Gastroesophageal sphincter (tissue), 4 donors: ENCODE measurements at regions not wholly inside any gene's neighbourhood (a gene's known extent, or its start where the extent isn't known, plus 50 kb on each side); places are given as distances from the start of the nearest gene placed in this dataset.

ENCODE experiments used
- ATAC-seq: fragments of 150-250 bp; one replicate; pipeline ENCODE4 v1.9.1; 2016; ENCODE audit warnings: mild to moderate bottlenecking, moderate library complexity
- H3K27ac ChIP-seq, 4 donors: fragments of 200-600 bp; sonication (generic) in 3 of 4; 1 replicate in 3 of 4; 2 replicates in 1 of 4; pipeline ENCODE4 v1.5.1; 2016 to 2019
- H3K27me3 ChIP-seq: fragments of 200-600 bp; sonication (generic); one replicate; pipeline ENCODE4 v1.5.1; 2019
- H3K36me3 ChIP-seq, 2 donors: fragments of 200-600 bp; sonication (generic); one replicate each; pipeline ENCODE4 v1.5.1; 2019; ENCODE audit warnings: control low read depth in 1 of 2
- H3K4me1 ChIP-seq, 3 donors: fragments of 200-600 bp; sonication (generic); 1 replicate in 2 of 3; 2 replicates in 1 of 3; pipeline ENCODE4 v1.5.1; 2016 to 2019; ENCODE audit warnings: control low read depth in 2 of 3
- H3K4me3 ChIP-seq, 2 donors: fragments of 200-600 bp; sonication (generic); one replicate each; pipeline ENCODE4 v1.5.1; 2019; ENCODE audit warnings: mild to moderate bottlenecking in 1 of 2, moderate library complexity in 1 of 2
- H3K9me3 ChIP-seq, 3 donors: fragments of 200-600 bp; sonication (generic); one replicate each; pipeline ENCODE4 v1.5.1; 2017 to 2019; ENCODE audit warnings: control low read depth in 2 of 3
- EP300 ChIP-seq: sonication (generic); formaldehyde crosslinking; IDR thresholded peaks from one replicate; pipeline ENCODE4 v1.6.1; 2017; ENCODE audit warnings: antibody characterized with exemption, mild to moderate bottlenecking
- POLR2A ChIP-seq, 2 donors: fragments of 450-650 bp; IDR thresholded peaks; one replicate each; pipeline ENCODE4 v1.6.1; 2017; ENCODE audit warnings: antibody characterized with exemption in 2 of 2, mild to moderate bottlenecking in 2 of 2, moderate library complexity in 1 of 2
- POLR2AphosphoS5 ChIP-seq: sonication (generic); formaldehyde crosslinking; IDR thresholded peaks from one replicate; pipeline ENCODE4 v1.6.1; 2017; ENCODE audit warnings: antibody characterized with exemption
- WGBS, 2 donors: methylation state at CpG; one replicate each; pipeline ENCODE4 v1.1.5; 2018; ENCODE audit warnings: low coverage in 1 of 2; 5-methylcytosine and 5-hydroxymethylcytosine counted together
- TF ChIP-seq, protein P1 (sequence below), 4 experiments: fragments of 200-600 bp in 2 of 4; fragments of 450-650 bp in 2 of 4; sonication (generic) in 1 of 4; IDR thresholded peaks; one replicate each; pipeline ENCODE4 v1.5.1; 2017 to 2019; ENCODE audit warnings: antibody characterized with exemption in 4 of 4, mild to moderate bottlenecking in 2 of 4, moderate library complexity in 2 of 4

DNA sequence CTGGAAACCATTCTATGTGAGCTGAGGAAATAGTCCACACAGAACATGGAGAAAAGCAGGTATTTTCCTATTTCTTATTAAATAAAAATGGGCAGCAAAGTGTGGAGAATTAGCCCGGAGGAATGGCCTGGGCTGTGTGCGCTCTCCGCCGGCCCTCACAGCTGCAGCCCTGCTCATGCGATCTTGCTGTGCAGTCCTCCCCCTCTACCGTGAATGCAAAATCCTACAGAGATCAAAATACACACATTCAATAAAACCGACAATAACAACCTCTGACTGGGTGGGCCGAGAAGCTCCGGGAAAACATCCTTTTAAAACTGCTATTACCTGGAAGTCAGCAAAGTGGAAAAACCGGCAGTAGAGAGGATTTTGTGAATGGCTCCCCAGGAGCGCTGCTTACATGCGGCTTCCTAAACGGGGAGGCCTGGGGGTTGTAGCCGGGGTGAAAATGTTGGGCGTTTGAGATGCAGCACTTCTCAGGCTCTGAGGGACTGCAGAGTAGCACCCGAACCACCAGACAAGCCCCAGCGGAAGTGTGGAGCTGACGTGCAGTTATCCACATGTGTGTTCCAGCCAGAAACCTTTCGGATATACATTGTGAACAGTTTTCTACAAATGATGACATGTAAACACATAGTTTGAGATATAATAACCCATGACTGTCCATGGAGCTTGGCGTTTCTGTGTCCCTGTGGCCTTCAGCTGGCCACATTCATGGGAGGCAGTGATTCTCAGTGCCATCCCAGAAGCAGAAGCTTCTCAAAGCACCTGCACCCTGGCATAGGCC is 94.2 kb upstream of the ALKAL2 start:
- no peak for ATAC-seq
- H3K27ac ChIP-seq: no peak overlapping the region
- peaks cover 5% of the 10 kb centered on the region for H3K27me3 ChIP-seq
- peaks cover 0 to 9% (median 0%) of the 10 kb centered on the region in 3 donors for H3K9me3 ChIP-seq
- TF ChIP-seq, protein P1, sequence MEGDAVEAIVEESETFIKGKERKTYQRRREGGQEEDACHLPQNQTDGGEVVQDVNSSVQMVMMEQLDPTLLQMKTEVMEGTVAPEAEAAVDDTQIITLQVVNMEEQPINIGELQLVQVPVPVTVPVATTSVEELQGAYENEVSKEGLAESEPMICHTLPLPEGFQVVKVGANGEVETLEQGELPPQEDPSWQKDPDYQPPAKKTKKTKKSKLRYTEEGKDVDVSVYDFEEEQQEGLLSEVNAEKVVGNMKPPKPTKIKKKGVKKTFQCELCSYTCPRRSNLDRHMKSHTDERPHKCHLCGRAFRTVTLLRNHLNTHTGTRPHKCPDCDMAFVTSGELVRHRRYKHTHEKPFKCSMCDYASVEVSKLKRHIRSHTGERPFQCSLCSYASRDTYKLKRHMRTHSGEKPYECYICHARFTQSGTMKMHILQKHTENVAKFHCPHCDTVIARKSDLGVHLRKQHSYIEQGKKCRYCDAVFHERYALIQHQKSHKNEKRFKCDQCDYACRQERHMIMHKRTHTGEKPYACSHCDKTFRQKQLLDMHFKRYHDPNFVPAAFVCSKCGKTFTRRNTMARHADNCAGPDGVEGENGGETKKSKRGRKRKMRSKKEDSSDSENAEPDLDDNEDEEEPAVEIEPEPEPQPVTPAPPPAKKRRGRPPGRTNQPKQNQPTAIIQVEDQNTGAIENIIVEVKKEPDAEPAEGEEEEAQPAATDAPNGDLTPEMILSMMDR (IDR thresholded peaks at IDR 0.05): no peak
- TF ChIP-seq POLR2A (IDR thresholded peaks at IDR 0.05): no peak
- TF ChIP-seq POLR2AphosphoS5: no peak
- no peak for TF ChIP-seq EP300
- no peaks in the 10 kb centered on the region for H3K4me1 ChIP-seq
- no peaks in the 10 kb centered on the region for H3K36me3 ChIP-seq
- 54 to 72% methylated on average over 10 to 12 of the region's 20 CpGs for WGBS, 2 donors
- H3K4me3 ChIP-seq: no peak overlapping the region

DNA sequence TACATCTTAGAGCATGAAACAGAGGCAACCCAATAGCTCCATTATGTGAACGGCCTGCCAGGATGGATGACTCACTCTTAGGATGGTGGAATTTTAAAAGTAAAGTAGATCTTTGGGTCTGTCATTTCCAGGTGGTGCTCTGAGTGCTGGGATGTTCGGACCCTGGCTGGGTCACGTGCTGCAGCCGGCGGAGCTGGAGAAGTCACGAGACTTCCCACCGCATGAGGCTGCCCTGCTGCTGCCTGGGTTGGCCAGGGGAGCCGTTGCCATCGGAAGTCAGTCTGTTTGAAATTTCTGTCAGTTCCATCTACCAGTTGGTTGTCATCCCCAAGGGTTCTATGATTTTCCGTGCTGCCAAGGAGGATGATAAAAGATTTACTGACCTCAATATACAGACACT is 93.3 kb upstream of the ALKAL2 start:
- no peaks in the 10 kb centered on the region for H3K36me3 ChIP-seq
- no peak for ATAC-seq
- 83 to 88% methylated on average over 2 to 3 of the region's 10 CpGs for WGBS, 2 donors

DNA sequence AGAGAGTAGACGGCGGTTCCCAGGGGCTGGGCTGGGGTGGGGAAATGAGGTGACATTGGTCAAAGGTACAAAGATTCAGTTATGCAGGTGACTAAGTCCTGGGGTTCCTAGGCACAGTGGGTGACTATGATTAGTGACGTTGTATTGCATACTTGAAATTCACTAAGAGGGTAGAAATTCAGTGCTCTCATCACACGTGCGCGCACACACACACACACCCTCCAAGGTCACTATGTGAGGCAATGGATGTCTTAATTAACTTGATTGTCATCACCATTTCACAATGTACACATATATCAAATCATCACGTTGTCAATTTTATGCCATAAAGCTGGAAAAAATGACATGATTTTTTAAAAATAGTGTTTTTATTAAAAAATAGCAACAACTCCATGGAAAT is 92.9 kb upstream of the ALKAL2 start:
- TF ChIP-seq EP300 (no peak), POLR2AphosphoS5 (no peak), POLR2A (IDR thresholded peaks at IDR 0.05) (no peak)
- TF ChIP-seq, protein P1 (IDR thresholded peaks at IDR 0.05): no peak
- Histone ChIP-seq H3K4me1 (peaks cover 0 to 5% (median 0%) of the 10 kb centered on the region in 3 donors), H3K36me3 (no peaks in the 10 kb centered on the region), H3K9me3 (peaks cover 0 to 12% (median 0%) of the 10 kb centered on the region in 3 donors), H3K27ac (no peak overlapping the region), H3K4me3 (no peak overlapping the region), H3K27me3 (peaks cover 5% of the 10 kb centered on the region)
- ATAC-seq: no peak
- 86 to 96% methylated on average over 5 to 7 of the region's 7 CpGs for WGBS, 2 donors

More for the DNA sequence above, 93.3 kb upstream of the ALKAL2 start:
- Histone ChIP-seq H3K4me3 (no peak overlapping the region), H3K4me1 (peaks cover 0 to under 1% (median 0%) of the 10 kb centered on the region in 3 donors), H3K27ac (no peak overlapping the region), H3K27me3 (peaks cover 5% of the 10 kb centered on the region), H3K9me3 (peaks cover 0 to 12% (median 0%) of the 10 kb centered on the region in 3 donors)
- TF ChIP-seq POLR2AphosphoS5 (no peak), EP300 (no peak), POLR2A (IDR thresholded peaks at IDR 0.05) (no peak)
- TF ChIP-seq, protein P1 (IDR thresholded peaks at IDR 0.05): no peak

DNA sequence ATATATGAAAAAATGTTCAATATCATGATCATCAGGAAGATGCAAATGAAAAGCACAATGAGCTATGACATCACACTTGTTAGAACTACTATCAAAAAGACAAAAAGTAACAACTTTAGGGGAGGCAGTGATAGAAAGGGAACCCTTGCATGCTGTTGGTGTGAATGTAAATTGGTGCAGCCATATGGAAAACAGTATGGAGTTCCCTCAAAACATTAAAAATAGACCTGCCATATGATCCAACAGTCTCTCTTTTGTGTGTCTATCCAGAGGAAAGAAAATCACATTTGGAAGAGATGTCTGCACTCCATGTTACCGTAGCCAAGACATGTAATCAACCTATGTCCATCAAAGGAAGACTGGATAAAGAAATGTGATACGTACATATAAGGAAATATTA is 92.3 kb upstream of the ALKAL2 start:
- WGBS, 2 donors: 74 to 79% methylated on average over 2 of the region's 2 CpGs
- no peak for ATAC-seq
- Histone ChIP-seq H3K27me3 (peaks cover 5% of the 10 kb centered on the region), H3K9me3 (peaks cover 0 to 12% (median 0%) of the 10 kb centered on the region in 3 donors), H3K4me1 (peaks cover 0 to 10% (median 0%) of the 10 kb centered on the region in 3 donors), H3K4me3 (no peak overlapping the region), H3K27ac (no peak overlapping the region), H3K36me3 (no peaks in the 10 kb centered on the region)
- no peak for TF ChIP-seq POLR2A (IDR thresholded peaks at IDR 0.05)
- TF ChIP-seq POLR2AphosphoS5: no peak
- TF ChIP-seq EP300: no peak
- TF ChIP-seq, protein P1 (IDR thresholded peaks at IDR 0.05): no peak

DNA sequence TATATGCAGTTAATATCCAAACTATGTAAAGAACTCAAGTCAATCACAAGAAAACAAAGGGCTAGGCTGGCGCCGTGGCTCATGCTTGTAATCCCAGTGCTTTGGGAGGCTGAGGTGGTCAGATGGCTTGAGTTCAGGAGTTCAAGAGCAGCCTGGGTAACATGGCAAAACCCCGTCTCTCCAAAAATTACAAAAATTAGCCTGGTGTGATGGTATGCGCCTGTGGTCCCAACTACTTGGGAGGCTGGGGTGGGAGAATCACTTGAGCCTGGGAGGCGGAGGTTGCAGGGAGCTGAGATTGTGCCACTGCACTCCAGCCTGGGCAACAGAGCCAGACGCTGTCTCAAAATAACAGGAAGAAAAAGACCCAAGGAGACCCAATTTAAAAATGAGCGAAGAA is 91.9 kb upstream of the ALKAL2 start:
- TF ChIP-seq POLR2A (IDR thresholded peaks at IDR 0.05) (no peak), POLR2AphosphoS5 (no peak), EP300 (no peak)
- TF ChIP-seq, protein P1 (IDR thresholded peaks at IDR 0.05): no peak
- Histone ChIP-seq H3K36me3 (no peaks in the 10 kb centered on the region), H3K27me3 (peaks cover 5% of the 10 kb centered on the region), H3K27ac (no peak overlapping the region), H3K4me1 (peaks cover 0 to 14% (median 0%) of the 10 kb centered on the region in 3 donors), H3K4me3 (no peak overlapping the region), H3K9me3 (peaks cover 0 to 12% (median 0%) of the 10 kb centered on the region in 3 donors)
- no peak for ATAC-seq
- WGBS, 2 donors: 98 to 100% methylated on average over 2 to 7 of the region's 7 CpGs
